DMS79 treated with DMSO at 0.1 percent for 48 hours (cell line): ENCODE measurements at regions not wholly inside any gene's neighbourhood (a gene's known extent, or its start where the extent isn't known, plus 50 kb on each side); places are given as distances from the start of the nearest gene placed in this dataset.

Experiments
- DNase-seq: peaks from one replicate; lab custom pipeline; 2025; lab: John Stamatoyannopoulos, UW

GRCh38 chr6:166842607-166843006 is 113.7 kb downstream of the RNASET2 start:
- DNase-seq, result no peak

GRCh38 chr6:166841216-166841615 is 115.1 kb downstream of the RNASET2 start:
- no peak for DNase-seq

GRCh38 chr6:166839569-166839968 is 116.8 kb downstream of the RNASET2 start:
- no peak for DNase-seq

GRCh38 chr6:166838987-166839386 is 117.4 kb downstream of the RNASET2 start:
- no peak for DNase-seq

GRCh38 chr6:166836785-166837718 is 119.3 kb downstream of the RNASET2 start:
- DNase-seq, result no peak

- DNase-seq, result no peak
Measured at GRCh38 chr6:166834049-166834448, 122.3 kb downstream of the RNASET2 start.

- no peak for DNase-seq
Measured at GRCh38 chr6:166830891-166831363, 125.4 kb downstream of the RNASET2 start.

GRCh38 chr6:166830185-166830890 is 126.0 kb downstream of the RNASET2 start:
- DNase-seq, result no peak

- DNase-seq, result no peak
Measured at GRCh38 chr6:166826264-166826663, 130.1 kb downstream of the RNASET2 start.

- no peak for DNase-seq
Measured at GRCh38 chr6:166825553-166826145, 130.7 kb downstream of the RNASET2 start.

- no peak for DNase-seq
Measured at GRCh38 chr6:166824880-166825250, 131.5 kb downstream of the RNASET2 start.

- no peak for DNase-seq
Measured at GRCh38 chr6:166824146-166824879, 132.0 kb downstream of the RNASET2 start.

GRCh38 chr6:166822609-166823008 is 133.7 kb downstream of the RNASET2 start:
- DNase-seq, result no peak

GRCh38 chr6:166820483-166820882 is 135.9 kb downstream of the RNASET2 start:
- DNase-seq, result no peak

GRCh38 chr6:166820070-166820469 is 136.3 kb downstream of the RNASET2 start:
- no peak for DNase-seq

GRCh38 chr6:166815629-166816028 is 140.7 kb downstream of the RNASET2 start:
- DNase-seq, result no peak

- no peak for DNase-seq
Measured at GRCh38 chr6:166814390-166814789, 142.0 kb downstream of the RNASET2 start.

GRCh38 chr6:166813461-166813860 is 142.9 kb downstream of the RNASET2 start:
- no peak for DNase-seq

GRCh38 chr6:166810864-166811263 is 145.5 kb downstream of the RNASET2 start:
- DNase-seq, result no peak

GRCh38 chr6:166809721-166810120 is 146.6 kb downstream of the RNASET2 start:
- DNase-seq, result no peak

- DNase-seq, result no peak
Measured at GRCh38 chr6:166806962-166807757, 149.2 kb downstream of the RNASET2 start.
